ENCODE measurements at regions not wholly inside any gene's neighbourhood (a gene's known extent, or its start where the extent isn't known, plus 50 kb on each side); places are given as distances from the start of the nearest gene placed in this dataset.

GRCh38 chr12:91613223-91613779 lies 430.7 kb upstream of the DCN start:
- WGBS, result 81% methylated on average over 4 of the region's 4 CpGs
- Histone ChIP-seq H3K9me3 (ENCODE audit: control insufficient read depth in 4 of 4, low read length in 3 of 4) (no peaks in the 10 kb centered on the region), H3K4me3 (ENCODE audit: low read depth in 1 of 3, low read length in 3 of 3) (no peak overlapping the region), H3K36me3 (ENCODE audit: control insufficient read depth in 4 of 4, insufficient read depth in 3 of 4, low read depth in 1 of 4, low read length in 3 of 4) (no peaks in the 10 kb centered on the region), H3K27me3 (ENCODE audit: control insufficient read depth in 4 of 4, insufficient read depth in 4 of 4, low read length in 3 of 4) (no peaks in the 10 kb centered on the region), H3K9ac (ENCODE audit: low read depth in 1 of 2, low read length in 2 of 2) (no peak overlapping the region), H3K27ac (ENCODE audit: low read depth in 1 of 2, low read length in 2 of 2) (no peak overlapping the region), H3K4me1 (ENCODE audit: control insufficient read depth in 4 of 4, insufficient read depth in 4 of 4, low read length in 3 of 4) (no peaks in the 10 kb centered on the region)
- DNase-seq (ENCODE audit: low spot score), result no peak
- no peak for TF ChIP-seq YY1 (IDR thresholded peaks at IDR 0.05)

- Histone ChIP-seq H3K27ac (ENCODE audit: low read depth in 1 of 2, low read length in 2 of 2) (no peak overlapping the region), H3K9ac (ENCODE audit: low read depth in 1 of 2, low read length in 2 of 2) (no peak overlapping the region), H3K9me3 (ENCODE audit: control insufficient read depth in 4 of 4, low read length in 3 of 4) (no peaks in the 10 kb centered on the region), H3K4me1 (ENCODE audit: control insufficient read depth in 4 of 4, insufficient read depth in 4 of 4, low read length in 3 of 4) (no peaks in the 10 kb centered on the region), H3K27me3 (ENCODE audit: control insufficient read depth in 4 of 4, insufficient read depth in 4 of 4, low read length in 3 of 4) (no peaks in the 10 kb centered on the region), H3K4me3 (ENCODE audit: low read depth in 1 of 3, low read length in 3 of 3) (no peak overlapping the region), H3K36me3 (ENCODE audit: control insufficient read depth in 4 of 4, insufficient read depth in 3 of 4, low read depth in 1 of 4, low read length in 3 of 4) (no peaks in the 10 kb centered on the region)
- no peak for DNase-seq (ENCODE audit: low spot score)
- 93% methylated on average over 3 of the region's 3 CpGs for WGBS
- TF ChIP-seq FOXA2 (IDR thresholded peaks at IDR 0.05) (no peak), FOXA1 (IDR thresholded peaks at IDR 0.05) (no peak), NR2F2 (IDR thresholded peaks at IDR 0.05) (no peak), SP1 (IDR thresholded peaks at IDR 0.05) (no peak), HNF4G (IDR thresholded peaks at IDR 0.05) (no peak), MAX (IDR thresholded peaks at IDR 0.05) (no peak), CTCF (IDR thresholded peaks at IDR 0.05; ENCODE audit: low read depth, low read length, missing input control) (no peak), ZBTB33 (IDR thresholded peaks at IDR 0.05) (no peak), JUND (IDR thresholded peaks at IDR 0.05) (no peak), ATF3 (IDR thresholded peaks at IDR 0.05) (no peak), RXRA (IDR thresholded peaks at IDR 0.05) (no peak), YY1 (IDR thresholded peaks at IDR 0.05) (no peak), GABPA (IDR thresholded peaks at IDR 0.05 in 1 of 2, conservative IDR thresholded peaks at IDR 0.05 in 1 of 2) (no peak), RAD21 (IDR thresholded peaks at IDR 0.05) (no peak), TAF1 (conservative IDR thresholded peaks at IDR 0.05) (no peak)
These were observed 427.9 kb upstream of the DCN start for GRCh38 chr12:91610561-91610960.

- no peak for DNase-seq (ENCODE audit: low spot score)
- TF ChIP-seq CTCF (IDR thresholded peaks at IDR 0.05; ENCODE audit: low read depth, low read length, missing input control) (no peak), ATF3 (IDR thresholded peaks at IDR 0.05) (no peak), TAF1 (conservative IDR thresholded peaks at IDR 0.05) (no peak)
- H3K9me3 ChIP-seq (ENCODE audit: control insufficient read depth in 4 of 4, low read length in 3 of 4), result no peaks in the 10 kb centered on the region
- WGBS, result 88% methylated on average over 1 of the region's 1 CpG
- no peak overlapping the region for H3K4me3 ChIP-seq (ENCODE audit: low read depth in 1 of 3, low read length in 3 of 3)
- no peak overlapping the region for H3K27ac ChIP-seq (ENCODE audit: low read depth in 1 of 2, low read length in 2 of 2)
- no peaks in the 10 kb centered on the region for H3K4me1 ChIP-seq (ENCODE audit: control insufficient read depth in 4 of 4, insufficient read depth in 4 of 4, low read length in 3 of 4)
- H3K27me3 ChIP-seq (ENCODE audit: control insufficient read depth in 4 of 4, insufficient read depth in 4 of 4, low read length in 3 of 4), result no peaks in the 10 kb centered on the region
- H3K36me3 ChIP-seq (ENCODE audit: control insufficient read depth in 4 of 4, insufficient read depth in 3 of 4, low read depth in 1 of 4, low read length in 3 of 4), result no peaks in the 10 kb centered on the region
- H3K9ac ChIP-seq (ENCODE audit: low read depth in 1 of 2, low read length in 2 of 2), result no peak overlapping the region
These were observed 426.7 kb upstream of the DCN start for GRCh38 chr12:91609283-91609682.

Measured in liver (tissue), 8 donors.